GM10248 (cell line): ENCODE measurements at regions not wholly inside any gene's neighbourhood (a gene's known extent, or its start where the extent isn't known, plus 50 kb on each side); places are given as distances from the start of the nearest gene placed in this dataset.

ENCODE experiments used
- CTCF ChIA-PET: fragments of 300-600 bp; sonication (Branson Sonifier 250); formaldehyde crosslinking; extraction: SDS; loops from one replicate; lab custom pipeline; 2021; ENCODE audit warnings: antibody characterized with exemption; lab: Yijun Ruan, JAX
- POLR2A ChIA-PET: fragments of 350-650 bp; sonication (Branson Sonifier 250); formaldehyde crosslinking; extraction: SDS; loops from one replicate; lab custom pipeline; 2020; ENCODE audit warnings: antibody characterized with exemption; lab: Yijun Ruan, JAX
- DNase-seq: peaks from one replicate; pipeline ENCODE4 v3.0.0; 2012; ENCODE audit errors: extremely low spot score
- TF ChIP-seq, protein P1 (sequence below): IDR thresholded peaks from 2 replicates; pipeline ENCODE4 v1.5.1; 2012; ENCODE audit warnings: mild to moderate bottlenecking, low read depth; ENCODE audit errors: extremely low read depth, missing control alignments, control extremely low read depth

DNA sequence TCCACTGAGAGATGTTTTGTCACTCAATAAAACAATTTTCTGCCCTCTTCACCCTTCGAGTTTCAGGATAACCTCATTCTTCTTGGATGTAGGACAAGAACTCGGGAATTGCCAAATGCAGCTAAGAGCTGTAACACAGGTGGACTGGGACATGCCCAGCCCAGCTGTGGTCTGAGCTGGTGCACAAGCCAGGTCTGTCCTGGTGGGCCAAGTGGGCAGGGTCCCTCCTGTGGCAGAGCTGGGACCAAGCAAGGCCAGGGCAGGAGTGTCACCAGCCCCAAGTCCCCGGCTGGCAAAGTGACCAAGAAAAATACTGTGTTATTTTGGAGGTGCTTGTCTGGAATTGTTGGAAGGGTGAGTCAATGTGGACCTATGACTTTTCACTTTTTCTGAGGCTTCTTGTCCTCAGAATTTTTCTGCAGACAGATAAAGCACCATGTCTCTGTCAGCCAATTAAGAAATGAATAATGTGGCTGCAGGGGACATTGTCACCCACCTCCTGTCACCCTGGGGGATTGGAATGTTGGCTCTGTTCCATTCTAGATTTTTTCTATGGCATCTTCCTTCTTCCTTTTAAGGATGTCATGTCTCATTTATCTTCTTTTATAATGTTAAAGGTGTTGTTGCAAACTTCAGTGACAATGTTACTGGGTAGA lies 645.2 kb upstream of the EPHA6 start:
- ChIA-PET POLR2A (no interaction called here), CTCF (no interaction called here)
- DNase-seq = no peak
- TF ChIP-seq, protein P1, sequence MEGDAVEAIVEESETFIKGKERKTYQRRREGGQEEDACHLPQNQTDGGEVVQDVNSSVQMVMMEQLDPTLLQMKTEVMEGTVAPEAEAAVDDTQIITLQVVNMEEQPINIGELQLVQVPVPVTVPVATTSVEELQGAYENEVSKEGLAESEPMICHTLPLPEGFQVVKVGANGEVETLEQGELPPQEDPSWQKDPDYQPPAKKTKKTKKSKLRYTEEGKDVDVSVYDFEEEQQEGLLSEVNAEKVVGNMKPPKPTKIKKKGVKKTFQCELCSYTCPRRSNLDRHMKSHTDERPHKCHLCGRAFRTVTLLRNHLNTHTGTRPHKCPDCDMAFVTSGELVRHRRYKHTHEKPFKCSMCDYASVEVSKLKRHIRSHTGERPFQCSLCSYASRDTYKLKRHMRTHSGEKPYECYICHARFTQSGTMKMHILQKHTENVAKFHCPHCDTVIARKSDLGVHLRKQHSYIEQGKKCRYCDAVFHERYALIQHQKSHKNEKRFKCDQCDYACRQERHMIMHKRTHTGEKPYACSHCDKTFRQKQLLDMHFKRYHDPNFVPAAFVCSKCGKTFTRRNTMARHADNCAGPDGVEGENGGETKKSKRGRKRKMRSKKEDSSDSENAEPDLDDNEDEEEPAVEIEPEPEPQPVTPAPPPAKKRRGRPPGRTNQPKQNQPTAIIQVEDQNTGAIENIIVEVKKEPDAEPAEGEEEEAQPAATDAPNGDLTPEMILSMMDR = no peak

DNA sequence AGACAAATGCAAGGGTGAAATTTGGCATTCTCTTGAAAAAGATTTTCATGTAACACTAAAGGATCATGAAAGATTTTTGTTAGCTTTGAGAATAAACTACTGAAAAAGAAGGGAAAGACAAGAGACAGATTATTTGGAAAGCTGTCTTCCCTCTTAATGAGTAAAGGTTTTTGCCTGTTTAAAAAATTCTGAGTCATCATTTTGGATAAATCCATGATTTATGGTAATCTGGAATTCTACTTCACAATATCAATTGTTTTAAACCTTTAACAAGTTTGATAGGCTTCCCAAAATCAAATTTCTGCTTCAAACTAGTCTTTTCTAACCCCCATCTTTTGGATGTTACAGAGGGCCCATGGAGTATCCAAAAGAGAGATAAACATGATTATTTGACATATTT lies 641.5 kb upstream of the EPHA6 start:
- ChIA-PET POLR2A (no interaction called here), CTCF (no interaction called here)
- TF ChIP-seq, protein P1 = no peak
- no peak for DNase-seq

DNA sequence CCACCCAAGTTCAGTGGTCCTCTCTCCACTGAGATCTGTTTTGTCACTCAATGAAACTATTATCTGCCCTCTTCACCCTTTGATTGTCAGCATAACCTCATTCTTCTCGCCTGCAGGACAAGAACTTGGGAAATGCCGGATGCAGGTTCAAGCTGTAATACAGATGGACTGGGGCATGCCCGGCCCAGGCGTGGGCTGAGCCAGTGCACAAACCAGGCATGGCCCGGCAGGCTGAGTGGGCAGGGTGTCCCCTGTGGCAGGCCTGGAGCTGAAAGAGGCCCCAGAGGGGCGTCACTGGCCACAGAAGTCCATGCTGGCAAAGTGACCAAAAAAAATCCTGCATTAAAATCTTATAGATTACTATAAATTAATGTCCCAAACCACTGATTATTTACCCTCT lies 638.9 kb upstream of the EPHA6 start:
- no peak for DNase-seq
- CTCF ChIA-PET = interaction anchor here (1.5 kb wide), 1 partner anchor 10 kb away, joined by 4 read pairs; no protein-coding TSS in a partner anchor
- TF ChIP-seq, protein P1 = no peak
- POLR2A ChIA-PET = no interaction called here

DNA sequence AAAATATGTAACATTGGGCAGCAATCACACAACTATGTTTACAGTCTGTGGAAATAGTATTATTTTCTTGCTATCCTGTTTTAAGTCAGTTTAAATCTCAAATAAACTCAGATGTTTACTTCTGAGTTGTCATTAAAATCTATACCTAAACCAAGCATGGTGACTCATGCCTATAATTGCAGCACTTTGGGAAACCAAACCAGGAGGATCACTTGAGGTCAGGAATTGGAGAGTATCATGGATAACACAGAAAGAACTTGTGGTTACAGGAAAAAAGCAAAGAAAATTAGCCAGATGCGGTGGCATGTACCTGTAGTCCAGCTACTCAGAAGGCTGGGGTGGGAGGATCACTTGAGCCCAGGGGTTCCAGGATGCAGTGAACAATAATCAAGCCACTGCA lies 631.6 kb upstream of the EPHA6 start:
- TF ChIP-seq, protein P1 = no peak
- POLR2A ChIA-PET = no interaction called here
- DNase-seq = no peak

DNA sequence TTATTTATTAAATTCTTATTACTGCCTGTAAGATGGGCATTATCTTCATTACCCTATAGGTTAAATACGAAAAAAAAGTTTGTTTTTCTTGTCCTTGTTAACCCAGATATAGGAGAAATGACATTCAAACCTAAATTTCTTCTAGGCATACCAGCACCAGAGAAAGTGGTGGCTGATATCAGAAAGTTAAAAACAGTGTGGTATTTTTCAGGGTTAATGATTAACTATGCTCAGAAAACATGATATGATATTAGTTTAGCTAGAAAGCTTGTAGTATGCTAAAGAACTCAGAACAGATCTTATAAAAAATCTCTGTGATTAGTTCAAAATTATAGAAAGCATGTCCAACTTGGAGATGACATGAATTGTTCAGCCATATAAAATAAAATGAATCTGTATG lies 630.5 kb upstream of the EPHA6 start:
- POLR2A ChIA-PET = no interaction called here
- TF ChIP-seq, protein P1 = no peak
- no peak for DNase-seq
- CTCF ChIA-PET = interaction anchor here (2.4 kb wide), 1 partner anchor 10 kb away, joined by 6 read pairs; no protein-coding TSS in a partner anchor

More for the DNA sequence above, 631.6 kb upstream of the EPHA6 start:
- CTCF ChIA-PET = interaction anchor here (1.0 to 2.4 kb wide), 3 partner anchors 8 to 13 kb away, joined by 3 to 6 read pairs (median 3); no protein-coding TSS in a partner anchor

GRCh38 chr3:96190024-96190616 lies 624.3 kb upstream of the EPHA6 start:
- CTCF ChIA-PET = interaction anchor here (0.9 to 2.0 kb wide), 4 partner anchors 8 to 35 kb away, joined by 3 to 8 read pairs (median 3); no protein-coding TSS in a partner anchor

More at GRCh38 chr3:96190024-96190616, 624.3 kb upstream of the EPHA6 start:
- DNase-seq = no peak
- TF ChIP-seq, protein P1 = no peak
- POLR2A ChIA-PET = no interaction called here
